Activated naive CD8-positive, alpha-beta T cell treated with anti-CD3 and anti-CD28 coated beads, Interleukin-2, amount 50 U/mL, for 24 hours (primary cell): ENCODE measurements at regions not wholly inside any gene's neighbourhood (a gene's known extent, or its start where the extent isn't known, plus 50 kb on each side); places are given as distances from the start of the nearest gene placed in this dataset.
A peak's percentile ranks its signal among the peaks of the same experiment; 100 is the strongest.
"Not testable (repeated sequence)": the region's sequence is repeated elsewhere in the genome, so short reads cannot be mapped to it uniquely, and the experiment has no call there.

Experiments
- ATAC-seq: fragments of 150-1000 bp; cut with Tn5 transposase; one replicate; pipeline ENCODE4 v1.10.0; 2021
- DNase-seq: peaks from one replicate; pipeline ENCODE4 v3.0.0; 2021
- H3K27ac Mint-ChIP-seq: one replicate; pipeline ENCODE4 v1.8.0; 2021; ENCODE audit warnings: mild to moderate bottlenecking, mixed read lengths
- H3K27me3 Mint-ChIP-seq: one replicate; pipeline ENCODE4 v1.8.0; 2021; ENCODE audit warnings: mixed read lengths
- H3K36me3 Mint-ChIP-seq: one replicate; pipeline ENCODE4 v1.8.0; 2021; ENCODE audit warnings: low read depth, mixed read lengths
- H3K4me1 Mint-ChIP-seq: one replicate; pipeline ENCODE4 v1.8.0; 2021; ENCODE audit warnings: mixed read lengths
- H3K4me3 Mint-ChIP-seq: one replicate; pipeline ENCODE4 v1.8.0; 2021; ENCODE audit warnings: mild to moderate bottlenecking, moderate library complexity, mixed read lengths
- H3K9me3 Mint-ChIP-seq: one replicate; pipeline ENCODE4 v1.8.0; 2021; ENCODE audit warnings: mixed read lengths

DNA sequence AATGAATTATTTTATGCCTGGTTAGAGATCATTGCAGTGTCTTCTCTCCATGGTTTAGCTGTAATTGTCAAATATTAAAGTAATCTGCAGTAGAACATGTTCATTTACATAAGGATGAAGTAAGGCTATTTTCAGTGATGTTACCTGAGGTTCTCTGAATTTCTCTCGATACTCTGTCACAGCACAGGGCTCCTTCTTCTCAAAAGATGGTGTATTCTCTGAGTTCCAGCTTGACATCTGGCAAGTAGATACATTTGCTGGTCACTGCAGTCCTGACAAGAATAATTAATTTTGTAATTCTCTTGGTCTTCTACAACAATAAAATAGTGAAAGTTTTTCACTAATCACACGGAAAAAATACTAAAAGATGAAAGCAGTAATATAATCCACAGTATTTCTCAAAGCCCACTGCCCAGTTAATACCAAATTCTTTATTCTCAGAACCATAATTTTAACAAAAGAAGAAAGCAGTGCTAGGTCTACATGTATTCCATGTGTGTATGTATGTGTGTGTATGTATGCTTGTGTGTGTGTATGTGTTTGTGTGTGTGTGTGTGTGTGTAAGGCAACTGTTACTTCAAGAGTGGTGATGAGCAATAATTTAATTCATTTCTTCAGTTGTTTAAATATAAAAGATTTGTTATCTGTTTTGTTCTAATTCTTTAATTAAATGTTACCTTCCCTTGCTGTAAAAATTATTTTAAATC is 1165.5 kb upstream of the SLC39A10 start:
- Mint-ChIP-seq H3K4me3 (no peak overlapping the region), H3K36me3 (no peaks in the 10 kb centered on the region), H3K27me3 (no peaks in the 10 kb centered on the region), H3K27ac (no peak overlapping the region), H3K9me3 (no peaks in the 10 kb centered on the region), H3K4me1 (no peaks in the 10 kb centered on the region)
- DNase-seq (no peak), ATAC-seq (no peak)

DNA sequence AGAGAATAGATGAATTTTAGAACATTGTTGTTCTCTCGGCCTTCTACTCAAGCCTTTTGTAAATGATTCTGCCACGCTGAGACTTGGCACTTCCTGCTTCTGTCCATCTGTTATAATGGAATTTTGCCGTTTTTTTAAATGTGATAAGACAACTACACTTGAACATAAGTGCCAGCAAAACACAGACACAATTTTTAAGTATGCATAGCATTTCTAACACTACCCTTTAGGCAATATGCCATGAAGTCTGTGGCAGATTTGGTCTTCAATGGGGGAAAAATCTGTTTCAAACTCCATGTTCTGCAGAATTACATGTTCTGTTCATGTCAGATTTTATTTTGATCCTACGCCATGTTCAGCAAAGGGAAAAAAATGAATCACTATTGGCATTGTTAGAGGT is 1170.7 kb upstream of the SLC39A10 start:
- Mint-ChIP-seq H3K9me3 (no peaks in the 10 kb centered on the region), H3K27ac (no peak overlapping the region), H3K4me3 (no peak overlapping the region), H3K4me1 (no peaks in the 10 kb centered on the region), H3K36me3 (no peaks in the 10 kb centered on the region), H3K27me3 (no peaks in the 10 kb centered on the region)
- ATAC-seq (no peak), DNase-seq (no peak)

DNA sequence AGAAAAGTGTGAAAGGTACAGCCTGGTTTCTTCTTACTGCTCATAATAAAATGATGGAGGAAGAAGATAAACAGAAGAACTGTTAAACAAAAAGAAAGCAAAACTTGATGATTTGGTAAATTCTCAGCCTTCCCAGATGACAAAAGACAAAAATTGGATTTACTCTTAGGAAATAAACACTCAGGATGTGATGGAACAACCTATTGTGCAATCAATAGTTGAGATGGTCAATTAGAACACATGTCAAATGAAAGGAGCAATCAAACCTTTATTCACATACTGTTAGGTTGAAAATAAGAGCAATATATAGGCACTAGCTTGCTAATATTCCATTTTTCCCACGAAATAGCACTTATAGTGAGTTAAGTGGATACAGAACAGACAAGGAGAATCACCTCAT is 1174.0 kb upstream of the SLC39A10 start:
- no peaks in the 10 kb centered on the region for H3K4me1 Mint-ChIP-seq
- no peaks in the 10 kb centered on the region for H3K27me3 Mint-ChIP-seq
- no peak for DNase-seq
- H3K36me3 Mint-ChIP-seq = no peaks in the 10 kb centered on the region
- H3K27ac Mint-ChIP-seq = no peak overlapping the region
- H3K4me3 Mint-ChIP-seq = no peak overlapping the region
- no peak for ATAC-seq
- no peaks in the 10 kb centered on the region for H3K9me3 Mint-ChIP-seq

DNA sequence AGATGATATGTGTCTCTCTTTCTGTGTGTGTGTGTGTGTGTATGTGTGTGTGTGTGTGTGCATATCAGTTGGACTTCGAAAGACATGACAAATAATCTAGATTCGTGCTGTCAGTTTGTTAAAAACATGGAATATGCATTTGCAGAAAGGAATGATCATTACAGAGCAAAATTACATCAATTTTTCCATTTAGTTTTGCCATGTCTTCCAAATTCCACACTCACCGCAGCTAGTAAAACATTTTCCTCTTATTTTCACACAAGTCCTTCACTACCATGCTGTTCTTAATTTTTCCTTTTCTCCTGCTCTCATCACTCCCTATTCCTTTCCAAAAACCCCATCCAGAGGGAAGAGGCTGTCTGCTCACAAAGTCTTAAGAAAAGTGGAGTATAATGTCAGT is 1191.4 kb upstream of the SLC39A10 start:
- Mint-ChIP-seq H3K27me3 (peaks cover 1% of the 10 kb centered on the region), H3K4me1 (no peaks in the 10 kb centered on the region), H3K27ac (no peak overlapping the region), H3K4me3 (no peak overlapping the region), H3K9me3 (no peaks in the 10 kb centered on the region), H3K36me3 (no peaks in the 10 kb centered on the region)
- DNase-seq (no peak), ATAC-seq (no peak)

DNA sequence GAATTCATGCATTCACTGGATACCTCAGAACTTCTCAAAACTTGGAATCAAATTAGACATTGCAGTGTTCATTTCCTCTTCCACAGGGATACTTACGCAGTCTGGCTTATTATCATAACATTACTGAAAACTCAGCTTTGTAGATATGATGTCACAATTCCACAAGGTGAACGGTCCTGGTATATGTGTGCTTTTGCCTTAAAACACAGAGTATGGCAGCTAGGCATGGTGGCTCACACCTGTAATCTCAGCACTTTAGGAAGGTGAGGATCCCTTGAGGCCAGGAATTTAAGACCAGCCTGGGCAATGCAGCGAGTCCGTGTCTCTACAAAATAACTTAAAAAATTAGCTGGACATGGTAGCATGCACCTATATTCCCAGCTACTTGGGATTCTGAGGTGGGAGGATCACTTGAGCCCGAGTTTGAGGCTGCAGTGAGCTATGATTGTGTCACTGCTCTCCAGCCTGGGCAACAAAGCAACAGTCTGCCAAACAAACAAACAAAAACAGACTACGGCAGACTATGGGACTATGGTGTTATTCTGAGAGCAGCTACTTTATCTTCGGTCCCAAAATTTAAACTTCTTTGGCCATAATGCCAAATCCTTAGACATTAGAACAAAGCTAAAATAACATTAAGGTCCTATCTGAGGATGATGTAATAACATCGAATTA is 1191.9 kb upstream of the SLC39A10 start:
- ATAC-seq (peak; percentile 54), DNase-seq (no peak)
- H3K27me3 Mint-ChIP-seq = peaks cover 1% of the 10 kb centered on the region
- H3K9me3 Mint-ChIP-seq = no peaks in the 10 kb centered on the region
- H3K4me3 Mint-ChIP-seq = no peak overlapping the region
- no peaks in the 10 kb centered on the region for H3K4me1 Mint-ChIP-seq
- H3K36me3 Mint-ChIP-seq = no peaks in the 10 kb centered on the region
- H3K27ac Mint-ChIP-seq = no peak overlapping the region

DNA sequence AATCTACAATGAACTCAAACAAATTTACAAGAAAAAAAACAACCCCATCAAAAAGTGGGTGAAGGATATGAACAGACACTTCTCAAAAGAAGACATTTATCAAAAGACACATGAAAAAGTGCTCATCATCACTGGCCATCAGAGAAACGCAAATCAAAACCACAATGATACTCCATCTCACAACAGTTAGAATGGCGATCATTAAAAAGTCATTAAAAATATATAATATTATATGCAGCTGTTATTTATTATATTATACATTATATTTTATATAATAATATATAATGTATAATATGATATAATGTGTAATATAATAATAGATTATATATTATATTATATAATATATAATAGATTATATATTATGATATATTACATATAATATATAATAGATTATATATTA is 1194.1 kb upstream of the SLC39A10 start:
- not testable (repeated sequence) for ATAC-seq, H3K4me1 Mint-ChIP-seq, DNase-seq, H3K27me3 Mint-ChIP-seq, H3K9me3 Mint-ChIP-seq, H3K27ac Mint-ChIP-seq, H3K36me3 Mint-ChIP-seq, H3K4me3 Mint-ChIP-seq

DNA sequence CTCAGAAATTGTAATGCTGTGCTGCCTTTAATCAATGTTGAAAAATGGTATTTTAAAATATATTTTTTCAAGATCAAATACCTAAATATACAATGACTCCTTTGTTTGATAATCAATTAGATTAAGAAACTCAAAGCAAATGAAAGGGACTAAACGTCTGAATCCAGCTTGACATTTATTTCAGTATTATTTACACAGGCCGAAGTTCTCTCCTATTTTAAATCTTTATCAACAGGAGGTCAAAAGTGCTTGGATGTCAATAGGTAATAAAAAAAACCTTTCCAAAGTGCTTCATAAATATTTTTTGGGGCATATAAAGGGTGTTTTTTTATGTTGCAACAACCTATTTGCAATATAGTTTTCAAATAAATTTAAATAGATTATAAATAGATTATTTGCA is 1201.7 kb upstream of the SLC39A10 start:
- Mint-ChIP-seq H3K27ac (no peak overlapping the region), H3K27me3 (no peaks in the 10 kb centered on the region), H3K4me1 (no peaks in the 10 kb centered on the region), H3K36me3 (no peaks in the 10 kb centered on the region), H3K4me3 (no peak overlapping the region), H3K9me3 (peaks cover 4% of the 10 kb centered on the region)
- DNase-seq (no peak), ATAC-seq (no peak)

DNA sequence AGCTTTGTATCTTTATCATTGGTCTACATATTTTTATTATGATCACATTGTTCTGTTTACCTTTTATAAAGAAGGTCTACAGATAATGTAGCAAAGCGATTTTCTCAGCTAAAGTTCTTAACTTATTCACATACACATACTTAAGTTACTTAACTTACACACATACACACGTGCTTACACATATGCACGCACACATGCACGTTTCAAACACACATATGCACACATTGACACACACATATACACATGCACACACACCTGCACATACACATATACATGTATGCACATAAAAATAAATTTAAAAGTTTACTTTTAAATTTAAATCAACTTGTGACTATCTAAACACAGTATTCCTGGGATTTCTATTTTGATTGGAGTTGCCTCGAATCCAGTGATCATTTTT is 1204.5 kb upstream of the SLC39A10 start:
- Mint-ChIP-seq H3K4me1 (no peaks in the 10 kb centered on the region), H3K4me3 (no peak overlapping the region), H3K27ac (no peak overlapping the region), H3K9me3 (peaks cover 4% of the 10 kb centered on the region), H3K27me3 (no peaks in the 10 kb centered on the region), H3K36me3 (no peaks in the 10 kb centered on the region)
- DNase-seq (no peak), ATAC-seq (no peak)

DNA sequence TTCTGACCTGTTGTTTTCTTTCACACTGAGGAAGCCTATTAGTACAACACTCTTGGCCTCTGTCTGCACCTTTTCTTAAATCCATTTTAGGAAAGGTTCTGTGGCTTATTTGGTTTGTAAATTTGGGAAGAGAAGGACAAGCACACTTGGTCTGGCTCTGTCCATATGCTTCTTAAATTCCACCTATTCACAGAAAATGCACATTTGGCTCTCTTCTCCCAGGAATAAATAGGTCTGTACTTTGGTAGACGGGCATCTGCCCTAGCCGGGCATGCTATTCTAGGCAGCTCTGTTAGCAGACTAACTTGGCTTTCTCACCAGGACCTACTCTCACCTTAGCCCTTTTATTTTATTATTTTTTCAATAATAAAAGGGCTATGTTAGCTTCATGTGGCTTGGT is 1211.8 kb upstream of the SLC39A10 start:
- no peaks in the 10 kb centered on the region for H3K4me1 Mint-ChIP-seq
- H3K9me3 Mint-ChIP-seq = no peaks in the 10 kb centered on the region
- DNase-seq = no peak
- no peak overlapping the region for H3K4me3 Mint-ChIP-seq
- H3K27me3 Mint-ChIP-seq = no peaks in the 10 kb centered on the region
- no peak overlapping the region for H3K27ac Mint-ChIP-seq
- ATAC-seq = no peak
- no peaks in the 10 kb centered on the region for H3K36me3 Mint-ChIP-seq

DNA sequence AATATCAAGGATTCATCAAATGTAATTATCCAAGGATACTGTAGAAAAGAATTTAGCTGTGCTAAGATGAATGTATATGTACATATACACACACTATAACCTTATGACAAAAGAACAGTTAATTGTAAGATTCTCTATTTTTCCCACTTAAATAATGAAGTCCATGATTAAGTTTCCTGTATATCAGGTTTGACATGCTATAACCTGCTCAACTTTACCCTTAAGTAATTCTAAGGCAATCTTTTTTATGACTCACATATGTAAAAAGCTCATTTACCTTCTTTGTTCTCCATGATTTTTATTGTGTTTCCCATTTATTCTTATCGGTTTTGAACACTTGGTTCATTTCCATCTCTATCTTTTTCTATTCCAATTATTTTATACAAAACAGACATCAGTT is 1213.1 kb upstream of the SLC39A10 start:
- Mint-ChIP-seq H3K4me1 (no peaks in the 10 kb centered on the region), H3K27me3 (no peaks in the 10 kb centered on the region), H3K4me3 (no peak overlapping the region), H3K27ac (no peak overlapping the region), H3K36me3 (no peaks in the 10 kb centered on the region), H3K9me3 (no peaks in the 10 kb centered on the region)
- DNase-seq = no peak
- ATAC-seq = no peak

DNA sequence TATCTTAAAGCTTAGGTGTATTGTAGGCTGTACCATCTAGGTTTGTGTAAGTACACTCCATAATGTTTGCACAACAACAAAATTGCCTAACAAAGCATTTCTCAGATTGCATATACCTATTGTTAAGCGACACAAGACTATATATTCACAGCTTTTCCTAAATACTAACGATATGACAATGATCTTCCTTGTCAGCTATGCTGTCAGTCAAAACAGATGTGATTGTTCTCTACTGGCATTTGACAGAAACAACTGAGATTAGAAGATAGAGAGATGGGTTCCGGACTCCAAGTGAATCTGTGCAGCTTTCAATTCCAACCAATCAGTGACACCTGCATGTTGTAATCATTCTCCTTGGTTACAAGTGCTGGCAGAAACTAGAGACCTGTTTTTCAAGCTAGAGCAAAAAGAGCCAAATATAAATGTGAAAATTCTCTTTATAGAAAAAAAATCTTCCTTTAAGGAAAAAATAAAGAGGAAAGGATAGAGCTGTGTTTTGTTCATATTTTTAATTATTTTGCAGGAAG is 1232.3 kb upstream of the SLC39A10 start:
- H3K36me3 Mint-ChIP-seq = no peaks in the 10 kb centered on the region
- H3K27ac Mint-ChIP-seq = no peak overlapping the region
- ATAC-seq = no peak
- H3K4me1 Mint-ChIP-seq = no peaks in the 10 kb centered on the region
- no peaks in the 10 kb centered on the region for H3K27me3 Mint-ChIP-seq
- DNase-seq = no peak
- H3K9me3 Mint-ChIP-seq = peaks cover 4% of the 10 kb centered on the region
- no peak overlapping the region for H3K4me3 Mint-ChIP-seq

DNA sequence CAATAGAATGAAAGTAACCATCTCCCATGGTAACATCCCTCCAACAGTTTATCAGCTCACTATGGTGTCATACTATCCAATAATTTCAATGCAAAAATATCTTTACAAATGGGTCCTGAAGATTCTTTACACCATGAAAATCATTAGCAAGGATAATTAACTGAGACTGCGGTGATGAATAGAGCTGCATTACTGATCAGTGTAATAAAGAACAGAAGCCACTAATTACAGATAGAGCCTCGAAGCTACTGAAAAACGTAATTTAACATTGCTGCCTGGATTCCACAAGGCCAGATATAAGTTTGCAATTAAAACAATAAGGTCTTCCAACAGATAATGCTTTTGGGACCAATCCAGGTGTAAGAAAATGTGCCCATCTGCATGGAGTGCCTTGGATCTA is 1245.8 kb upstream of the SLC39A10 start:
- Mint-ChIP-seq H3K27me3 (no peaks in the 10 kb centered on the region), H3K4me1 (no peaks in the 10 kb centered on the region), H3K27ac (no peak overlapping the region), H3K9me3 (no peaks in the 10 kb centered on the region), H3K4me3 (no peak overlapping the region), H3K36me3 (no peaks in the 10 kb centered on the region)
- no peak for DNase-seq
- no peak for ATAC-seq

DNA sequence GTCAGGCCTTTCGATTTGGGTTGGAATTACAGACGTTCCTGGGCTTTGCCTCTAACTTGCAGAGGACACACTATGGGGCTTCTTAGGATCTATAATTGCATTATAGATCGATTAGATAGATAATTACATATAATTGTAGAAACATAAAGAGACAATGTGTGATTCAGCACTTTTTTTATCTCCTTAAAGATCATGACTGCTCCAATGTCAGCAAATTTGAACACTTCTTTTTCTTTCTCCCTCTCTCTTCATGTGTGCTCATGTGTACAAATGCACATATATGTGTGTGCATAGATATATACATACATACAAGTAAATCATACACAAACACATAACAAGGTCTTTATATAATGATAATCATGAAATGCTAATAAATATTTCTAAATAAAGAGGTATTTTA is 1261.2 kb upstream of the SLC39A10 start:
- H3K36me3 Mint-ChIP-seq = no peaks in the 10 kb centered on the region
- H3K4me3 Mint-ChIP-seq = no peak overlapping the region
- DNase-seq = no peak
- H3K4me1 Mint-ChIP-seq = no peaks in the 10 kb centered on the region
- no peak overlapping the region for H3K27ac Mint-ChIP-seq
- no peak for ATAC-seq
- H3K9me3 Mint-ChIP-seq = no peaks in the 10 kb centered on the region
- no peaks in the 10 kb centered on the region for H3K27me3 Mint-ChIP-seq

DNA sequence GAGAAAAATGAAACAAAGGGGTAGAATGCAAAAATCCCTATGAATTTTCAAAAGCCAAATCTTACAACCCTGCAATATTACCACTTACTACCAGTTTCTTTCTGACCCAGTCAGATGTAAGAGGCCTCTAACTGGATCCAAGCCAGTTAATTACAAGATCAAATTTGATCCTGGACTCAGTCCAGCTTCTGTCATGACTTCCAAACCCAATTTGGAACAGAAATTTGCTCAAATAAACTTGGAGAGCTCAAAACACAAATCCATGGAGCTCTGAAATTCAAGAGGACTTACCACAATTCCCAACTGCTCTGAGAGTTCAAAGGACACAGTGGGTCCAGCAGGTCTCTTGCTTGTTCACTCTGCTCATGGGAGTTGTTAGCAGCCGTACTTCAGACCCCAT is 1271.7 kb upstream of the SLC39A10 start:
- peaks cover 14% of the 10 kb centered on the region for H3K9me3 Mint-ChIP-seq
- H3K4me3 Mint-ChIP-seq = no peak overlapping the region
- ATAC-seq = no peak
- no peak overlapping the region for H3K27ac Mint-ChIP-seq
- no peaks in the 10 kb centered on the region for H3K27me3 Mint-ChIP-seq
- no peaks in the 10 kb centered on the region for H3K36me3 Mint-ChIP-seq
- no peaks in the 10 kb centered on the region for H3K4me1 Mint-ChIP-seq
- DNase-seq = no peak

DNA sequence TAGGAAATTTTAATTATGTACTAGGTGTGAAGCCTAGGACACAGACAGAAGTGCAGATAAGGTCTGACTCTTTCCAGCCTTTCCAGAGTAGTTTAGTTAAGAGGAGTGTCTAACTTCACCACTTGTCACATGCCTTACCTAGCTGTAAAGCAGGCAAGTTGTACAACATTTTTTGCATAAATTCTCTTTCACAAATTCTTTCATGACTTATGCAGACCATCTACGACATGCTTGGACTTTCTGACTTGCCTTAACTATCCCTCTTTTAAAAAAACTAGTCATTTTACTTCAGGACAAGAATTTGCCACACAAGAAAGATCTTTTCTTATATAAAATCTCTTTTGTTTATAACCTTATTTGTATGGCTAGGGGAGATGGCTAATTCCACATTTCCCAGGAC is 1273.6 kb upstream of the SLC39A10 start:
- DNase-seq (no peak), ATAC-seq (no peak)
- H3K4me3 Mint-ChIP-seq = no peak overlapping the region
- no peaks in the 10 kb centered on the region for H3K4me1 Mint-ChIP-seq
- H3K9me3 Mint-ChIP-seq = peaks cover 14% of the 10 kb centered on the region
- no peaks in the 10 kb centered on the region for H3K36me3 Mint-ChIP-seq
- no peak overlapping the region for H3K27ac Mint-ChIP-seq
- no peaks in the 10 kb centered on the region for H3K27me3 Mint-ChIP-seq
